K562 (cell line): ENCODE measurements at regions not wholly inside any gene's neighbourhood (a gene's known extent, or its start where the extent isn't known, plus 50 kb on each side); places are given as distances from the start of the nearest gene placed in this dataset.

Experiments
- ATAC-seq: fragments of 200-7000 bp; cut with Tn5 transposase; 3 replicates; pipeline ENCODE4 v1.9.1; 2020; ENCODE audit warnings: moderate library complexity
- BruUV-seq: library from RNA; stranded (reverse); fragments of 400-500 nt; replicated peaks from 2 replicates; lab custom pipeline; 2021; lab: Mats Ljungman, UMichigan
- CTCF ChIA-PET: fragments of 300-600 bp; formaldehyde crosslinking; extraction: SDS; loops from one replicate; lab custom pipeline; 2021; ENCODE audit warnings: low intra/inter-chr PET ratio; lab: Yijun Ruan, JAX
- POLR2A ChIA-PET: fragments of 300-600, 350-650 bp; sonication (Branson Sonifier 250); formaldehyde crosslinking; extraction: SDS; loops from one replicate; lab custom pipeline; 2021; ENCODE audit warnings: antibody characterized with exemption, inconsistent platforms; lab: Yijun Ruan, JAX
- DNase-seq, 4 experiments: peaks; one replicate each; pipeline versions ENCODE4 v3.0.0 to v3.0.0-alpha.2; 2011 to 2018; ENCODE audit warnings: low spot score in 3 of 4, mixed read lengths in 3 of 4; ENCODE audit errors: extremely low read depth in 1 of 4
- FAIRE-seq: peaks from 2 replicates; lab custom pipeline; 2011; peaks lifted over from hg19 to GRCh38; lab: Jason Lieb, UNC
- H2AFZ ChIP-seq: 2 replicates; pipeline ENCODE4 v1.6.0; 2011; ENCODE audit warnings: low read depth, low read length, control low read depth, inconsistent platforms
- H3K27ac ChIP-seq: fragments of 200-600 bp; 3 replicates; pipeline ENCODE4 v1.8.0; 2011; ENCODE audit warnings: low read depth, mild to moderate bottlenecking, control low read depth, inconsistent platforms, low read length, moderate library complexity, mixed read lengths; ENCODE audit errors: extremely low read depth
- H3K27me3 ChIP-seq, 2 experiments: fragments of 300-600 bp in 1 of 2; 2 replicates in 1 of 2; 3 replicates in 1 of 2; pipeline versions ENCODE4 v1.6.0 to v1.8.0; 2011; ENCODE audit warnings: inconsistent platforms in 2 of 2, low read length in 2 of 2, mild to moderate bottlenecking in 1 of 2, mixed read lengths in 1 of 2, moderate library complexity in 1 of 2; ENCODE audit not compliant: control insufficient read depth in 2 of 2, insufficient read depth in 2 of 2
- H3K36me3 ChIP-seq: fragments of 300-600 bp; 3 replicates; pipeline ENCODE4 v1.8.0; 2011; ENCODE audit warnings: mild to moderate bottlenecking, low read length, inconsistent platforms; ENCODE audit not compliant: control insufficient read depth, insufficient read depth
- H3K4me1 ChIP-seq, 2 experiments: fragments of 200-600 bp in 1 of 2; replicated peaks in 1 of 2; 2 replicates in 1 of 2; 3 replicates in 1 of 2; pipeline versions ENCODE4 v1.5.1 to v1.8.0; 2011; ENCODE audit warnings: inconsistent platforms in 2 of 2, low read length in 2 of 2, mild to moderate bottlenecking in 1 of 2, mixed read lengths in 1 of 2, moderate library complexity in 1 of 2; ENCODE audit not compliant: control insufficient read depth in 2 of 2, insufficient read depth in 2 of 2
- H3K4me2 ChIP-seq: 2 replicates; pipeline ENCODE4 v1.6.1; 2011; ENCODE audit warnings: low read length, control low read depth, inconsistent platforms, mixed read lengths; ENCODE audit not compliant: insufficient read depth
- H3K4me3 ChIP-seq: fragments of 200-600 bp; sonication (generic), shearing (Covaris generic); 2 replicates; pipeline ENCODE4 v1.5.1; 2016; ENCODE audit warnings: control low read depth, inconsistent platforms
- H3K79me2 ChIP-seq: fragments of 200-600 bp; 3 replicates; pipeline ENCODE4 v1.8.0; 2011; ENCODE audit warnings: low read length, inconsistent platforms; ENCODE audit not compliant: control insufficient read depth, insufficient read depth
- H3K9ac ChIP-seq, 2 experiments: 2 replicates each; pipeline versions ENCODE4 v1.6.0 to v1.6.1; 2011; ENCODE audit warnings: low read depth in 2 of 2, low read length in 2 of 2, control low read depth in 1 of 2, inconsistent platforms in 1 of 2, mild to moderate bottlenecking in 1 of 2, mixed read lengths in 1 of 2; ENCODE audit not compliant: insufficient read depth in 1 of 2
- H3K9me1 ChIP-seq: one replicate; pipeline ENCODE4 v1.6.0; 2011; ENCODE audit warnings: inconsistent platforms, mild to moderate bottlenecking, low read length, moderate library complexity; ENCODE audit not compliant: control insufficient read depth, insufficient read depth
- H3K9me3 ChIP-seq: replicated peaks from 2 replicates; pipeline ENCODE4 v1.5.1; 2011; ENCODE audit warnings: low read depth, low read length, inconsistent platforms; ENCODE audit not compliant: control insufficient read depth, insufficient read depth
- H4K20me1 ChIP-seq: replicated peaks from 2 replicates; pipeline ENCODE4 v1.6.1; 2011; ENCODE audit warnings: low read length, inconsistent platforms, mixed read lengths; ENCODE audit not compliant: control insufficient read depth, insufficient read depth
- FOXK1 ChIP-seq: sonication (generic); formaldehyde crosslinking; IDR thresholded peaks from 2 replicates; pipeline ENCODE4 v1.8.0; 2022; ENCODE audit warnings: missing genetic modification reagents, mild to moderate bottlenecking, borderline replicate concordance
- GTF2A2 ChIP-seq: IDR thresholded peaks from 2 replicates; pipeline ENCODE4 v1.6.1; 2016; ENCODE audit warnings: mild to moderate bottlenecking, missing genetic modification characterization, missing compliant biosample characterization
- MTF1 ChIP-seq: fragments of 250-450 bp; sonication (Bioruptor Pico); IDR thresholded peaks from 2 replicates; pipeline ENCODE4 v1.9.0; 2021; ENCODE audit warnings: moderate library complexity, mild to moderate bottlenecking, inconsistent platforms, borderline replicate concordance
- NFE2 ChIP-seq: IDR thresholded peaks from 2 replicates; pipeline ENCODE4 v1.6.1; 2014; ENCODE audit warnings: antibody characterized with exemption, low read depth
- NR2F6 ChIP-seq: fragments of 450-650 bp; formaldehyde crosslinking; IDR thresholded peaks from 2 replicates; pipeline ENCODE4 v1.4.0; 2020; ENCODE audit warnings: mild to moderate bottlenecking
- PHF20 ChIP-seq: fragments of 450-650 bp; IDR thresholded peaks from 2 replicates; pipeline ENCODE4 v1.6.1; 2018; ENCODE audit not compliant: partially characterized antibody
- RCOR1 ChIP-seq, 2 experiments: IDR thresholded peaks; 2 replicates each; pipeline ENCODE4 v1.6.1; 2012; ENCODE audit warnings: low read depth in 2 of 2, low read length in 2 of 2, borderline replicate concordance in 1 of 2, improper control_type of control experiment in 1 of 2
- SMARCA4 ChIP-seq: fragments of 450-650 bp; IDR thresholded peaks from 2 replicates; pipeline ENCODE4 v1.6.1; 2016
- TEAD4 ChIP-seq, 2 experiments: sonication (generic) in 1 of 2; formaldehyde crosslinking in 1 of 2; IDR thresholded peaks; 2 replicates each; pipeline versions ENCODE4 v1.6.1 to v1.8.0; 2012 to 2022; ENCODE audit warnings: borderline replicate concordance in 1 of 2, inconsistent platforms in 1 of 2, low read length in 1 of 2, mild to moderate bottlenecking in 1 of 2, missing genetic modification reagents in 1 of 2
- ZBTB17 ChIP-seq: fragments of 450-650 bp; formaldehyde crosslinking; IDR thresholded peaks from 2 replicates; pipeline ENCODE4 v1.4.0; 2020; ENCODE audit warnings: mild to moderate bottlenecking
- ZFP36 ChIP-seq: fragments of 150-350 bp; IDR thresholded peaks from 2 replicates; pipeline ENCODE4 v1.6.1; 2018; ENCODE audit warnings: low read length, low read depth; ENCODE audit not compliant: partially characterized antibody
- ZNF224 ChIP-seq: sonication (generic); formaldehyde crosslinking; IDR thresholded peaks from 2 replicates; pipeline ENCODE4 v1.8.0; 2022; ENCODE audit warnings: mild to moderate bottlenecking, missing genetic modification reagents
- ZNF24 ChIP-seq: fragments of 450-650 bp; IDR thresholded peaks from 2 replicates; pipeline ENCODE4 v1.6.1; 2016
- ZNF3 ChIP-seq: fragments of 250-450 bp; sonication (Bioruptor Pico); IDR thresholded peaks from 2 replicates; pipeline ENCODE4 v1.5.0; 2021; ENCODE audit warnings: mild to moderate bottlenecking, moderate library complexity
- WGBS: fragments of 100-300 bp; shearing (Covaris generic); methylation state at CpG from one replicate; pipeline ENCODE4 v1.1.6; 2016; ENCODE audit warnings: low coverage, mixed read lengths; ENCODE audit not compliant: insufficient coverage; ENCODE audit errors: missing lambda C conversion rate; 5-methylcytosine and 5-hydroxymethylcytosine counted together
- in situ Hi-C: fragments of 300-500 bp; cut with MboI; formaldehyde crosslinking; loops from 4 replicates; pipeline ENCODE4 v1.15.0; 2018; ENCODE audit warnings: inconsistent platforms, mixed read lengths
- intact Hi-C: fragments of 100-400 bp; cut with micrococcal nuclease; formaldehyde crosslinking; loops from 2 replicates; pipeline ENCODE4 v1.14.2; 2022
- TF ChIP-seq, protein P1 (sequence below): fragments of 450-650 bp; IDR thresholded peaks from 2 replicates; pipeline ENCODE4 v1.6.1; 2017; ENCODE audit warnings: antibody characterized with exemption
- TF ChIP-seq, protein P2 (sequence below): sonication (generic); formaldehyde crosslinking; IDR thresholded peaks from 2 replicates; pipeline ENCODE4 v1.8.1; 2023; ENCODE audit warnings: missing genetic modification reagents, mild to moderate bottlenecking, borderline replicate concordance
- TF ChIP-seq, protein P3 (sequence below): IDR thresholded peaks from 3 replicates; pipeline ENCODE4 v1.6.1; 2011; ENCODE audit warnings: borderline replicate concordance, mild to moderate bottlenecking; ENCODE audit not compliant: insufficient read length, insufficient read depth

DNA sequence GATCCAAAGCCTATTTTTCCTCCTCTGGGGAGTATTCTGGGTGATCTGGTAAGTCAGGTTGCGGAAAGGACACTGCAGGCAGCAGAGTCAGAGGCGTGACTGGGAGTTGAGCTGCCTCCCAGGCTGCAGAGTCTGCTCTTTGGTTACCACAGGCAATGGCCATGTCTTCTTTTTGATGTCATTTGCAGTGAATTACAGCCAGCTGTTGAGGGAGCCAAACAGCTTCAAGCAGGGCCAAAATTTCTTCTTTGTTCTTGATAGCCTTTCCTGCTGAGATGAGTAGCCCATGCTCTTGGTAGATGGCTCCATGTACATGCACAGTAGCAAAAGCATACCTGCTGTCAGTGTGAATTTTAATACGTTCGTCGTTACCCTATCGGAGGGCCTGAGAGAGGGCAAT is 116.6 kb upstream of the PZP start:
- POLR2A ChIA-PET = interaction anchor here (1.1 to 1.2 kb wide), 2 partner anchors 8 to 34 kb away, joined by 3 to 4 read pairs; no protein-coding TSS in a partner anchor
- no peak for FAIRE-seq
- no peak for TF ChIP-seq MTF1 (CRISPR knock-in tag)
- TF ChIP-seq TEAD4 (IDR thresholded peaks at IDR 0.05; ENCODE audit: low read length) = no peak
- TF ChIP-seq TEAD4 (CRISPR knock-in tag; IDR thresholded peaks at IDR 0.05; ENCODE audit: borderline replicate concordance) = no peak
- TF ChIP-seq NR2F6 (CRISPR knock-in tag) = no peak
- TF ChIP-seq SMARCA4 = no peak
- TF ChIP-seq ZBTB17 (CRISPR knock-in tag) = no peak
- no peak for TF ChIP-seq ZNF3 (CRISPR knock-in tag)
- TF ChIP-seq FOXK1 (CRISPR knock-in tag) = no peak
- TF ChIP-seq NFE2 = no peak
- TF ChIP-seq ZFP36 = no peak
- TF ChIP-seq, protein P1, sequence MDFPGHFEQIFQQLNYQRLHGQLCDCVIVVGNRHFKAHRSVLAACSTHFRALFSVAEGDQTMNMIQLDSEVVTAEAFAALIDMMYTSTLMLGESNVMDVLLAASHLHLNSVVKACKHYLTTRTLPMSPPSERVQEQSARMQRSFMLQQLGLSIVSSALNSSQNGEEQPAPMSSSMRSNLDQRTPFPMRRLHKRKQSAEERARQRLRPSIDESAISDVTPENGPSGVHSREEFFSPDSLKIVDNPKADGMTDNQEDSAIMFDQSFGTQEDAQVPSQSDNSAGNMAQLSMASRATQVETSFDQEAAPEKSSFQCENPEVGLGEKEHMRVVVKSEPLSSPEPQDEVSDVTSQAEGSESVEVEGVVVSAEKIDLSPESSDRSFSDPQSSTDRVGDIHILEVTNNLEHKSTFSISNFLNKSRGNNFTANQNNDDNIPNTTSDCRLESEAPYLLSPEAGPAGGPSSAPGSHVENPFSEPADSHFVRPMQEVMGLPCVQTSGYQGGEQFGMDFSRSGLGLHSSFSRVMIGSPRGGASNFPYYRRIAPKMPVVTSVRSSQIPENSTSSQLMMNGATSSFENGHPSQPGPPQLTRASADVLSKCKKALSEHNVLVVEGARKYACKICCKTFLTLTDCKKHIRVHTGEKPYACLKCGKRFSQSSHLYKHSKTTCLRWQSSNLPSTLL = no peak
- TF ChIP-seq GTF2A2 (tag) = no peak
- TF ChIP-seq ZNF224 (CRISPR knock-in tag) = no peak
- TF ChIP-seq, protein P2, sequence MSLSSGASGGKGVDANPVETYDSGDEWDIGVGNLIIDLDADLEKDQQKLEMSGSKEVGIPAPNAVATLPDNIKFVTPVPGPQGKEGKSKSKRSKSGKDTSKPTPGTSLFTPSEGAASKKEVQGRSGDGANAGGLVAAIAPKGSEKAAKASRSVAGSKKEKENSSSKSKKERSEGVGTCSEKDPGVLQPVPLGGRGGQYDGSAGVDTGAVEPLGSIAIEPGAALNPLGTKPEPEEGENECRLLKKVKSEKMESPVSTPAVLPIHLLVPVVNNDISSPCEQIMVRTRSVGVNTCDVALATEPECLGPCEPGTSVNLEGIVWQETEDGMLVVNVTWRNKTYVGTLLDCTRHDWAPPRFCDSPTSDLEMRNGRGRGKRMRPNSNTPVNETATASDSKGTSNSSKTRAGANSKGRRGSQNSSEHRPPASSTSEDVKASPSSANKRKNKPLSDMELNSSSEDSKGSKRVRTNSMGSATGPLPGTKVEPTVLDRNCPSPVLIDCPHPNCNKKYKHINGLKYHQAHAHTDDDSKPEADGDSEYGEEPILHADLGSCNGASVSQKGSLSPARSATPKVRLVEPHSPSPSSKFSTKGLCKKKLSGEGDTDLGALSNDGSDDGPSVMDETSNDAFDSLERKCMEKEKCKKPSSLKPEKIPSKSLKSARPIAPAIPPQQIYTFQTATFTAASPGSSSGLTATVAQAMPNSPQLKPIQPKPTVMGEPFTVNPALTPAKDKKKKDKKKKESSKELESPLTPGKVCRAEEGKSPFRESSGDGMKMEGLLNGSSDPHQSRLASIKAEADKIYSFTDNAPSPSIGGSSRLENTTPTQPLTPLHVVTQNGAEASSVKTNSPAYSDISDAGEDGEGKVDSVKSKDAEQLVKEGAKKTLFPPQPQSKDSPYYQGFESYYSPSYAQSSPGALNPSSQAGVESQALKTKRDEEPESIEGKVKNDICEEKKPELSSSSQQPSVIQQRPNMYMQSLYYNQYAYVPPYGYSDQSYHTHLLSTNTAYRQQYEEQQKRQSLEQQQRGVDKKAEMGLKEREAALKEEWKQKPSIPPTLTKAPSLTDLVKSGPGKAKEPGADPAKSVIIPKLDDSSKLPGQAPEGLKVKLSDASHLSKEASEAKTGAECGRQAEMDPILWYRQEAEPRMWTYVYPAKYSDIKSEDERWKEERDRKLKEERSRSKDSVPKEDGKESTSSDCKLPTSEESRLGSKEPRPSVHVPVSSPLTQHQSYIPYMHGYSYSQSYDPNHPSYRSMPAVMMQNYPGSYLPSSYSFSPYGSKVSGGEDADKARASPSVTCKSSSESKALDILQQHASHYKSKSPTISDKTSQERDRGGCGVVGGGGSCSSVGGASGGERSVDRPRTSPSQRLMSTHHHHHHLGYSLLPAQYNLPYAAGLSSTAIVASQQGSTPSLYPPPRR = no peak
- no peak for TF ChIP-seq ZNF24
- no peak for TF ChIP-seq RCOR1 (IDR thresholded peaks at IDR 0.05; ENCODE audit: borderline replicate concordance in 1 of 2, low read depth in 2 of 2, low read length in 2 of 2)
- no peak for TF ChIP-seq PHF20
- TF ChIP-seq, protein P3, sequence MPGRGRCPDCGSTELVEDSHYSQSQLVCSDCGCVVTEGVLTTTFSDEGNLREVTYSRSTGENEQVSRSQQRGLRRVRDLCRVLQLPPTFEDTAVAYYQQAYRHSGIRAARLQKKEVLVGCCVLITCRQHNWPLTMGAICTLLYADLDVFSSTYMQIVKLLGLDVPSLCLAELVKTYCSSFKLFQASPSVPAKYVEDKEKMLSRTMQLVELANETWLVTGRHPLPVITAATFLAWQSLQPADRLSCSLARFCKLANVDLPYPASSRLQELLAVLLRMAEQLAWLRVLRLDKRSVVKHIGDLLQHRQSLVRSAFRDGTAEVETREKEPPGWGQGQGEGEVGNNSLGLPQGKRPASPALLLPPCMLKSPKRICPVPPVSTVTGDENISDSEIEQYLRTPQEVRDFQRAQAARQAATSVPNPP = no peak

More for the DNA sequence above, 116.6 kb upstream of the PZP start:
- Histone ChIP-seq H3K9me1 (no peaks in the 10 kb centered on the region), H3K9ac (no peak overlapping the region), H2AFZ (no peak overlapping the region), H3K4me2 (no peak overlapping the region), H3K27me3 (no peaks in the 10 kb centered on the region), H3K9me3 (no peaks in the 10 kb centered on the region), H3K36me3 (no peaks in the 10 kb centered on the region), H3K4me1 (no peaks in the 10 kb centered on the region; a peak in 2 of 5 replicates), H3K79me2 (no peaks in the 10 kb centered on the region), H3K4me3 (no peak overlapping the region), H3K27ac (no peak overlapping the region), H4K20me1 (no peaks in the 10 kb centered on the region)
- no peak for ATAC-seq
- intact Hi-C loops (no loop called here), in situ Hi-C loops (loop anchor here (25.0 kb wide), 1 partner anchor 313 kb away; no protein-coding TSS in a partner anchor)
- WGBS = 35% methylated on average over 4 of the region's 6 CpGs
- CTCF ChIA-PET = no interaction called here
- no TSS peak for BruUV-seq
- DNase-seq = no peak
